ENCODE measurements at regions not wholly inside any gene's neighbourhood (a gene's known extent, or its start where the extent isn't known, plus 50 kb on each side); places are given as distances from the start of the nearest gene placed in this dataset.
"Not testable (repeated sequence)": the region's sequence is repeated elsewhere in the genome, so short reads cannot be mapped to it uniquely, and the experiment has no call there.

DNA sequence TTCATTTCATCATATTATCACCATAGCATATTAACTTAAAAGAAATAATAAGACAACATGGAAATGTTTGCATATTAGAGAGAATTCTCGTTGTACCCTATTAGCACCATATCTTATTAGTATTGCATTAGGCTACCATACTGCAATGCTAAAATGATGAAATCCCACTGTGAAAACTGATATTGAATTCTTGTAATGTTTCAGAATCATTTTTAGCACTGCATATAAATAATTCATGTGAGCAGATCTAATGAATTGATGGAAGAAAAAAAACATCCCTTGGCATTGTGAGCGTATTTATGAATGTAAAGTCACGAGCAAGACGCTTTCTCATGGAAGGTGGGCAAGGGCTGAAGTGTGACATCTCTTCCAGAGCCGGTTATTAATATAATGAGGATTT is 257.1 kb upstream of the PTBP2 start:
- CTCF ChIA-PET, result no interaction called here
- POLR2A ChIA-PET, result no interaction called here
- no peaks in the 10 kb centered on the region for H3K4me1 Mint-ChIP-seq

GRCh38 chr1:96464991-96465390 is 256.6 kb upstream of the PTBP2 start:
- H3K27ac Mint-ChIP-seq, result no peak overlapping the region
- Histone ChIP-seq H3K27me3 (ENCODE audit: insufficient read depth, low read length, poor library complexity, severe bottlenecking) (no peaks in the 10 kb centered on the region), H3K4me1 (ENCODE audit: insufficient read depth, low read length) (no peaks in the 10 kb centered on the region), H3K4me3 (ENCODE audit: low read length) (no peak overlapping the region), H3K27ac (ENCODE audit: low read depth, low read length) (no peak overlapping the region), H3K9me3 (ENCODE audit: low read length) (no peaks in the 10 kb centered on the region), H3K36me3 (ENCODE audit: insufficient read depth, low read length) (no peaks in the 10 kb centered on the region)
- POLR2A ChIA-PET, result no interaction called here
- no peak overlapping the region for H3K4me3 Mint-ChIP-seq
- H3K36me3 Mint-ChIP-seq, result no peaks in the 10 kb centered on the region
- peaks cover 0 to 5% (median 2%) of the 10 kb centered on the region in 5 donors for H3K9me3 Mint-ChIP-seq
- no peak for DNase-seq
- CTCF ChIA-PET, result no interaction called here
- H3K4me1 Mint-ChIP-seq, result no peaks in the 10 kb centered on the region
- H3K27me3 Mint-ChIP-seq, result no peaks in the 10 kb centered on the region

More for the DNA sequence above, 257.1 kb upstream of the PTBP2 start:
- H3K4me1 ChIP-seq (ENCODE audit: insufficient read depth, low read length), result no peaks in the 10 kb centered on the region
- peaks cover 0 to 5% (median 2%) of the 10 kb centered on the region in 5 donors for H3K9me3 Mint-ChIP-seq
- H3K27me3 ChIP-seq (ENCODE audit: insufficient read depth, low read length, poor library complexity, severe bottlenecking), result no peaks in the 10 kb centered on the region
- no peak overlapping the region for H3K27ac ChIP-seq (ENCODE audit: low read depth, low read length)
- H3K27me3 Mint-ChIP-seq, result no peaks in the 10 kb centered on the region
- H3K36me3 Mint-ChIP-seq, result no peaks in the 10 kb centered on the region
- H3K4me3 Mint-ChIP-seq, result no peak overlapping the region
- no peak overlapping the region for H3K27ac Mint-ChIP-seq
- no peaks in the 10 kb centered on the region for H3K36me3 ChIP-seq (ENCODE audit: insufficient read depth, low read length)
- no peak for DNase-seq
- H3K9me3 ChIP-seq (ENCODE audit: low read length), result no peaks in the 10 kb centered on the region
- H3K4me3 ChIP-seq (ENCODE audit: low read length), result no peak overlapping the region

DNA sequence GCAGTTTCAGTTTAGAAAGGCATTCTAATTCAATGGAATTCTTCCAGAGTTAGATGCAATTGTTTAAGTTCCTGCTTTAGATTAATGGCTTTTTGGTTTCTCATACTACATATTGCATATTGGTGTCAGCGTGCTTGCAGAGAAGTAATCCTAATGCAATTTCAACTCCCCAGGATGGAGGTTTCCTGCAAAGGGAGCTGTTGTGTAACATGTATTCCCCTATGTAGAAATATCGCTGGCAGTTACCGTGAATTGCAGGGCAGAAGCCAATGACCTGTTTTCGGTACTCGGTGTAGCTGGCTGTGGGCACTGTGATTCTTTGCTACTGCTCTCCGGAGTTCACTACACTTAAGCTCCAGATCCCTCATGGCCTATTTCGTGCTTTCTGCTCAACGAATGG is 256.1 kb upstream of the PTBP2 start:
- ChIA-PET POLR2A (no interaction called here), CTCF (no interaction called here)
- Mint-ChIP-seq H3K36me3 (no peaks in the 10 kb centered on the region), H3K27me3 (no peaks in the 10 kb centered on the region), H3K27ac (no peak overlapping the region), H3K4me3 (no peak overlapping the region), H3K9me3 (peaks cover 0 to 5% (median 2%) of the 10 kb centered on the region in 5 donors), H3K4me1 (no peaks in the 10 kb centered on the region)
- Histone ChIP-seq H3K36me3 (ENCODE audit: insufficient read depth, low read length) (no peaks in the 10 kb centered on the region), H3K27me3 (ENCODE audit: insufficient read depth, low read length, poor library complexity, severe bottlenecking) (no peaks in the 10 kb centered on the region), H3K9me3 (ENCODE audit: low read length) (no peaks in the 10 kb centered on the region), H3K4me3 (ENCODE audit: low read length) (no peak overlapping the region), H3K27ac (ENCODE audit: low read depth, low read length) (no peak overlapping the region), H3K4me1 (ENCODE audit: insufficient read depth, low read length) (no peaks in the 10 kb centered on the region)
- DNase-seq, result no peak

DNA sequence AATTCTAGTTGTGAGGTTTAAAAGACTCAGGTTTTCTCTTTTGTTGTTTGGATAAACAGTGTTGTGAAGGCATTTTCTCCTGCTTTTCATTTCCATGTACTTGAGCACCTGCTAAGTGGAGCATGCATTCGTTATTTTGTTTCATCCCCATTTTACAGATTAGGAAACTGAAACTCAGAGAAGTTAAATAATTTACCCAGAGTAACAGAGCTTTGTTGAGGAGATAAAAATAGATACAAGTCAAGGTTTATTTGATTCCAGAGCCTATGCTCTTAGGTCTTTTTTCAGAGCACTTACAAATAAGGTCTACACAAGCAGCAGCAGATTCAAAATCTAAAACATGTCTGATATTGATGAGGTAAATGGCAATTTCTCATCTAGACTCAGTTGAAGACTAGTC is 254.7 kb upstream of the PTBP2 start:
- H3K9me3 Mint-ChIP-seq, result peaks cover 2 to 5% (median 5%) of the 10 kb centered on the region in 5 donors
- H3K36me3 Mint-ChIP-seq, result no peaks in the 10 kb centered on the region
- no peak for DNase-seq
- no peak overlapping the region for H3K4me3 Mint-ChIP-seq
- H3K9me3 ChIP-seq (ENCODE audit: low read length), result no peaks in the 10 kb centered on the region
- H3K4me1 Mint-ChIP-seq, result no peaks in the 10 kb centered on the region
- H3K4me1 ChIP-seq (ENCODE audit: insufficient read depth, low read length), result no peaks in the 10 kb centered on the region
- POLR2A ChIA-PET, result no interaction called here
- CTCF ChIA-PET, result no interaction called here
- no peak overlapping the region for H3K27ac ChIP-seq (ENCODE audit: low read depth, low read length)
- H3K36me3 ChIP-seq (ENCODE audit: insufficient read depth, low read length), result no peaks in the 10 kb centered on the region
- no peak overlapping the region for H3K27ac Mint-ChIP-seq
- no peaks in the 10 kb centered on the region for H3K27me3 ChIP-seq (ENCODE audit: insufficient read depth, low read length, poor library complexity, severe bottlenecking)
- no peaks in the 10 kb centered on the region for H3K27me3 Mint-ChIP-seq
- no peak overlapping the region for H3K4me3 ChIP-seq (ENCODE audit: low read length)

- POLR2A ChIA-PET; H3K9me3 Mint-ChIP-seq; H3K36me3 ChIP-seq (ENCODE audit: insufficient read depth, low read length); H3K4me3 Mint-ChIP-seq; H3K36me3 Mint-ChIP-seq; H3K27ac Mint-ChIP-seq; H3K4me1 ChIP-seq (ENCODE audit: insufficient read depth, low read length); H3K4me3 ChIP-seq (ENCODE audit: low read length); H3K4me1 Mint-ChIP-seq; H3K27me3 ChIP-seq (ENCODE audit: insufficient read depth, low read length, poor library complexity, severe bottlenecking); H3K9me3 ChIP-seq (ENCODE audit: low read length); H3K27me3 Mint-ChIP-seq; CTCF ChIA-PET; DNase-seq; H3K27ac ChIP-seq (ENCODE audit: low read depth, low read length): not testable (repeated sequence)
Observed at GRCh38 chr1:96469726-96470125, 251.9 kb upstream of the PTBP2 start.

DNA sequence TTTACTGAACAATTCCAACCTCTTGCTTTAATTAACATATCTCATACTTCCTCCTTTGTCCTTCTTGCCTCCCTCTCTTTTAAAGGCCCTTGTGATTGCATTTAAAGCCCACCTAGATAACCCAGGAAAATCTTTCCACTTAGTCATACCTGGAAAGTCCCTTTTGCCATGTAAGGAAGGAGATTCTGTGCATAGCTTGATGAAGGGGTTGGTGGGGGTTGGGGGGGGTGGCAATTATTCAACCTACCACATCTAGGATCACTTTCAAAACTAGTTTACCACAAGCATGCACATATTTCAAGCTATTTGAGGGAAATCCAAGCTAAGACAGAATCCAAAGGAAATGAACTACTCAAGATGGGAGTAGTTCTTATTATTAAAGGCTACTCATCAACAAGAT is 249.1 kb upstream of the PTBP2 start:
- POLR2A ChIA-PET, result no interaction called here
- Histone ChIP-seq H3K9me3 (ENCODE audit: low read length) (no peaks in the 10 kb centered on the region), H3K27me3 (ENCODE audit: insufficient read depth, low read length, poor library complexity, severe bottlenecking) (no peaks in the 10 kb centered on the region), H3K36me3 (ENCODE audit: insufficient read depth, low read length) (no peaks in the 10 kb centered on the region), H3K4me3 (ENCODE audit: low read length) (no peak overlapping the region), H3K27ac (ENCODE audit: low read depth, low read length) (no peak overlapping the region), H3K4me1 (ENCODE audit: insufficient read depth, low read length) (no peaks in the 10 kb centered on the region)
- Mint-ChIP-seq H3K9me3 (peaks cover 2 to 5% (median 5%) of the 10 kb centered on the region in 5 donors), H3K4me3 (no peak overlapping the region), H3K27ac (no peak overlapping the region), H3K4me1 (no peaks in the 10 kb centered on the region), H3K36me3 (no peaks in the 10 kb centered on the region), H3K27me3 (peaks cover 0 to 4% of the 10 kb centered on the region in 2 donors)
- CTCF ChIA-PET, result no interaction called here
- no peak for DNase-seq

- Histone ChIP-seq H3K9me3 (ENCODE audit: low read length) (no peaks in the 10 kb centered on the region), H3K4me3 (ENCODE audit: low read length) (no peak overlapping the region), H3K27me3 (ENCODE audit: insufficient read depth, low read length, poor library complexity, severe bottlenecking) (no peaks in the 10 kb centered on the region), H3K4me1 (ENCODE audit: insufficient read depth, low read length) (no peaks in the 10 kb centered on the region), H3K27ac (ENCODE audit: low read depth, low read length) (no peak overlapping the region), H3K36me3 (ENCODE audit: insufficient read depth, low read length) (no peaks in the 10 kb centered on the region)
- POLR2A ChIA-PET, result no interaction called here
- no peak overlapping the region for H3K4me3 Mint-ChIP-seq
- no peak for DNase-seq
- H3K27me3 Mint-ChIP-seq, result peaks cover 0 to 4% of the 10 kb centered on the region in 2 donors
- H3K36me3 Mint-ChIP-seq, result no peaks in the 10 kb centered on the region
- H3K27ac Mint-ChIP-seq, result no peak overlapping the region
- peaks cover 0 to 7% (median 0%) of the 10 kb centered on the region in 5 donors for H3K9me3 Mint-ChIP-seq
- no peaks in the 10 kb centered on the region for H3K4me1 Mint-ChIP-seq
- CTCF ChIA-PET, result no interaction called here
Observed at GRCh38 chr1:96473791-96474434, 247.7 kb upstream of the PTBP2 start.

DNA sequence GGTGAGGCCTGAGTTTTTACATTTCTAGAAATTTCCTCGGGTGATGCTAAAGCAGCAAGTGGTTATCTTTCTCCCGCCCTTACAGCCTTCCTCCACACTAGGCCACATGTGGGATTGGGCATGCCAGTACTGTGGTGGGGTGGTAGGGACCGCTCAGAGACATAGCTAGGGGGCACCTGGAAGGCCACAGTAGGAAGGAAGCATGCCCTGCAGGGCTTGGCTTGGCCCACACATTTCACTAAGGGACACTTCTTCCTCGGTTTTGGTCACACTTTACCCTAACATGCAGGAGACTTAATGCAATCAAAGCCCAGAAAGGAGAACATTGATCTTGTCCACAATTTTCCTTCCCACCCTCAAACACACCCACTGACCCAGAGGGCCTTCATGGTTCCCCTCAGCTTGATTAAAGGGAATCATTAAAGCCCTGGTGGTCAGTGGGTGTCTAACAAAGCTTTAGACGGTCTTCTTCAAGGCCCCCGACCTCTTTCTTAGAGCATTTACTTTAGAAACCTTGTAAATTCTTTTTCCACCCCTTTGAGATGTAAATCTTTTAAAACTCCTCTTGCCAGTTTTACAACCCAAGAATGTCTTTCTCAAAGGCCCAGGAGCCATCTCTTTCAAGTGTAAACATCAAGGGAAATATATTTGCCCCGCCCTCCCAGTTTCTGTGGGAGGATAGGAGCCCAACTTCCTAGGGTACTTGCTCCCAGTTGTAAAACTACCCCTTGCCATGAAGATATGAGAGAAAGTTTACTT is 246.4 kb upstream of the PTBP2 start:
- Histone ChIP-seq H3K4me1 (ENCODE audit: insufficient read depth, low read length) (no peaks in the 10 kb centered on the region), H3K4me3 (ENCODE audit: low read length) (no peak overlapping the region), H3K36me3 (ENCODE audit: insufficient read depth, low read length) (no peaks in the 10 kb centered on the region), H3K27ac (ENCODE audit: low read depth, low read length) (no peak overlapping the region), H3K27me3 (ENCODE audit: insufficient read depth, low read length, poor library complexity, severe bottlenecking) (no peaks in the 10 kb centered on the region), H3K9me3 (ENCODE audit: low read length) (no peaks in the 10 kb centered on the region)
- no peaks in the 10 kb centered on the region for H3K36me3 Mint-ChIP-seq
- no peak overlapping the region for H3K27ac Mint-ChIP-seq
- CTCF ChIA-PET, result no interaction called here
- H3K4me3 Mint-ChIP-seq, result no peak overlapping the region
- no peaks in the 10 kb centered on the region for H3K4me1 Mint-ChIP-seq
- POLR2A ChIA-PET, result no interaction called here
- H3K9me3 Mint-ChIP-seq, result peaks cover 0 to 7% (median 0%) of the 10 kb centered on the region in 5 donors
- DNase-seq, result no peak
- peaks cover 0 to 4% of the 10 kb centered on the region in 2 donors for H3K27me3 Mint-ChIP-seq

Data from CD8-positive, alpha-beta memory T cell (primary cell).